Vagina (tissue), 2 donors: ENCODE measurements at regions not wholly inside any gene's neighbourhood (a gene's known extent, or its start where the extent isn't known, plus 50 kb on each side); places are given as distances from the start of the nearest gene placed in this dataset.

ENCODE experiments used
- DNase-seq, 2 donors: peaks; one replicate each; pipeline ENCODE4 v3.0.0-alpha.2; 2017; ENCODE audit errors: extremely low spot score in 2 of 2
- H3K27ac ChIP-seq: fragments of 200-600 bp; sonication (generic); one replicate; pipeline ENCODE4 v1.5.1; 2019
- H3K27me3 ChIP-seq: fragments of 200-600 bp; sonication (generic); one replicate; pipeline ENCODE4 v1.5.1; 2019
- H3K36me3 ChIP-seq, 2 donors: fragments of 200-600 bp; sonication (generic); one replicate each; pipeline ENCODE4 v1.5.1; 2017 to 2019
- H3K4me1 ChIP-seq: fragments of 200-600 bp; sonication (generic); one replicate; pipeline ENCODE4 v1.5.1; 2019
- H3K4me3 ChIP-seq, 2 donors: fragments of 200-600 bp; sonication (generic); 1 replicate in 1 of 2; 2 replicates in 1 of 2; pipeline ENCODE4 v1.5.1; 2016 to 2019
- H3K9me3 ChIP-seq: fragments of 200-600 bp; sonication (generic); one replicate; pipeline ENCODE4 v1.5.1; 2019
- POLR2A ChIP-seq, 2 donors: fragments of 450-650 bp; IDR thresholded peaks; one replicate each; pipeline ENCODE4 v1.6.1; 2017; ENCODE audit warnings: antibody characterized with exemption in 2 of 2, mild to moderate bottlenecking in 2 of 2, moderate library complexity in 2 of 2
- POLR2AphosphoS5 ChIP-seq, 2 donors: sonication (generic); formaldehyde crosslinking; IDR thresholded peaks; one replicate each; pipeline ENCODE4 v1.9.0; 2017; ENCODE audit warnings: antibody characterized with exemption in 2 of 2, mild to moderate bottlenecking in 2 of 2, low read depth in 1 of 2; ENCODE audit not compliant: insufficient read depth in 1 of 2
- intact Hi-C: fragments of 100-400 bp; cut with DNase I; formaldehyde crosslinking; loops from one replicate; pipeline ENCODE4 v1.15.1; 2023
- TF ChIP-seq, protein P1 (sequence below), 3 experiments: fragments of 450-650 bp in 2 of 3; fragments of 200-600 bp in 1 of 3; sonication (generic) in 1 of 3; IDR thresholded peaks; one replicate each; pipeline ENCODE4 v1.5.1; 2017 to 2019; ENCODE audit warnings: antibody characterized with exemption in 3 of 3, mild to moderate bottlenecking in 2 of 3, moderate library complexity in 2 of 3

DNA sequence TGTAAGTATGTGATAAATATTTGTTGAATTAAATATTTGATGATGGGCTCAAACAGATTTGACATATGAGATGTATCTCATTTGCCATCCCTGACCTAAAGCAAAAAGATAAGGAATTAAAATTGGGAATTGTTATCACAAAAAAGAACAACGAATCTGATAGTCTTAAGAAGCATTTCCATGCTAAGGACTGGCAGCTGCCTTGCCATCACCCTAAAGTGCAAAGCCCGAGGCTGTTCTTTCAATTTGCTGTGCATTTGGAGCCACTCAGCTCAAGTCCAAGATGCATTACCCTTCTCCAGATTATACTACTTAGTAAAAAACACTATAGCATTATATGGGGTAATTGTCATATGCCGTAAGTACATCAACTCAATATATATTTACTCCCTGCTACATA is 618.3 kb upstream of the CLINT1 start:
- H3K4me1 ChIP-seq, result peaks cover 2% of the 10 kb centered on the region
- DNase-seq, result no peak
- H3K27me3 ChIP-seq, result no peaks in the 10 kb centered on the region
- no peaks in the 10 kb centered on the region for H3K36me3 ChIP-seq
- H3K27ac ChIP-seq, result no peak overlapping the region
- H3K9me3 ChIP-seq, result no peaks in the 10 kb centered on the region
- no peak overlapping the region for H3K4me3 ChIP-seq
- TF ChIP-seq, protein P1, sequence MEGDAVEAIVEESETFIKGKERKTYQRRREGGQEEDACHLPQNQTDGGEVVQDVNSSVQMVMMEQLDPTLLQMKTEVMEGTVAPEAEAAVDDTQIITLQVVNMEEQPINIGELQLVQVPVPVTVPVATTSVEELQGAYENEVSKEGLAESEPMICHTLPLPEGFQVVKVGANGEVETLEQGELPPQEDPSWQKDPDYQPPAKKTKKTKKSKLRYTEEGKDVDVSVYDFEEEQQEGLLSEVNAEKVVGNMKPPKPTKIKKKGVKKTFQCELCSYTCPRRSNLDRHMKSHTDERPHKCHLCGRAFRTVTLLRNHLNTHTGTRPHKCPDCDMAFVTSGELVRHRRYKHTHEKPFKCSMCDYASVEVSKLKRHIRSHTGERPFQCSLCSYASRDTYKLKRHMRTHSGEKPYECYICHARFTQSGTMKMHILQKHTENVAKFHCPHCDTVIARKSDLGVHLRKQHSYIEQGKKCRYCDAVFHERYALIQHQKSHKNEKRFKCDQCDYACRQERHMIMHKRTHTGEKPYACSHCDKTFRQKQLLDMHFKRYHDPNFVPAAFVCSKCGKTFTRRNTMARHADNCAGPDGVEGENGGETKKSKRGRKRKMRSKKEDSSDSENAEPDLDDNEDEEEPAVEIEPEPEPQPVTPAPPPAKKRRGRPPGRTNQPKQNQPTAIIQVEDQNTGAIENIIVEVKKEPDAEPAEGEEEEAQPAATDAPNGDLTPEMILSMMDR (IDR thresholded peaks at IDR 0.05), result no peak
- TF ChIP-seq POLR2AphosphoS5 (IDR thresholded peaks at IDR 0.05; ENCODE audit: insufficient read depth in 1 of 2, low read depth in 1 of 2) (no peak), POLR2A (IDR thresholded peaks at IDR 0.05) (no peak)
- intact Hi-C loops, result no loop called here

DNA sequence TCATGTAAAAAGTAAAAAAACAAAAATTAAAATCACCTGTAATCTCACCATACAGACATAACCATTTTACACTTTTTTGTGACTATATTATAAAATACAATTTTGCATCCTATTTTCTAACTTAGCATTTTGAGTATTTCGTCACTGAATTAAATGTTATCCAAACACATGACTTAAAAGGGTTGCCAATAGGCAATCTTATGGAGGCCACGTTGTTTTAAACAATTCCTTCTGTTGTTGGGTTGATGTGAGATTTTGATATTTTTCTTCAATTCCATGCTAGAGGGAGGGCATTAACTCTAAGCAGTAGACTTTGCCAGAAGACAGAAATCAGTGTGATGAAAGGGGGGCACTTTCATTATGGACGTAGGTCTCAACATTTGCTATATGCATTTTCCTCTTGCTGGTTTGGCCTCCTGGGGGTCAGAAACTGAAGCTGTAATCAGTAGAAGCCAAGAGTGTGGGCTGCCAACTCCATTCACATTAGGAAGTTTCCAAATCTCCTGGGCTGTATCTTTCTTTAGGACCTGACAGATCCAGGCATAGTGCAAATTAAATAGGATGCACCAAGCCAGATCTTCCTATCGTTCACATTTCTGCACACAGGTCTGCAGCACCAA is 614.2 kb upstream of the CLINT1 start:
- DNase-seq, result no peak
- no peaks in the 10 kb centered on the region for H3K9me3 ChIP-seq
- no peaks in the 10 kb centered on the region for H3K4me1 ChIP-seq
- H3K36me3 ChIP-seq, result no peaks in the 10 kb centered on the region
- H3K27ac ChIP-seq, result no peak overlapping the region
- H3K27me3 ChIP-seq, result no peaks in the 10 kb centered on the region
- intact Hi-C loops, result no loop called here
- TF ChIP-seq POLR2A (IDR thresholded peaks at IDR 0.05), result no peak
- TF ChIP-seq, protein P1 (IDR thresholded peaks at IDR 0.05), result no peak
- no peak for TF ChIP-seq POLR2AphosphoS5 (IDR thresholded peaks at IDR 0.05; ENCODE audit: insufficient read depth in 1 of 2, low read depth in 1 of 2)
- H3K4me3 ChIP-seq, result no peak overlapping the region

DNA sequence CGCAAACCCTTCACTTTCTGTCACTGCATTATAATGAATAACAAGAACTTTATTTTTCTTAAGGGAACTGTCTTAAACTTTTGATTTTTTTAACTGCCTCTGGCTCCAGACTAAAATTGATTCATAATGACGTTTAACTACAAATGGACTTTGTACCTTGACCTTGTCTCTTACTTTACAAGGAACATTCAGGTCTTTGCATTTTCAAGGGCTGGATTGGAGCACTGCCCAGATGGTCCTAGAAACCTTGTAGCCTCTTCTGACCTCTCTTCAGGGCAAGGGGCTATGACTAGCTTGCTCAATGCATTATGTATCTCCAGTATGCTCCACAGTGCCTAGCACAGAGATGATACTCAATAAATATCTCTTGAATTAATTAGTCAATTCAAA is 612.6 kb upstream of the CLINT1 start:
- no peak overlapping the region for H3K4me3 ChIP-seq
- no peaks in the 10 kb centered on the region for H3K9me3 ChIP-seq
- H3K4me1 ChIP-seq, result no peaks in the 10 kb centered on the region
- TF ChIP-seq, protein P1 (IDR thresholded peaks at IDR 0.05), result no peak
- no peaks in the 10 kb centered on the region for H3K27me3 ChIP-seq
- intact Hi-C loops, result no loop called here
- H3K27ac ChIP-seq, result no peak overlapping the region
- DNase-seq, result no peak
- no peaks in the 10 kb centered on the region for H3K36me3 ChIP-seq

DNA sequence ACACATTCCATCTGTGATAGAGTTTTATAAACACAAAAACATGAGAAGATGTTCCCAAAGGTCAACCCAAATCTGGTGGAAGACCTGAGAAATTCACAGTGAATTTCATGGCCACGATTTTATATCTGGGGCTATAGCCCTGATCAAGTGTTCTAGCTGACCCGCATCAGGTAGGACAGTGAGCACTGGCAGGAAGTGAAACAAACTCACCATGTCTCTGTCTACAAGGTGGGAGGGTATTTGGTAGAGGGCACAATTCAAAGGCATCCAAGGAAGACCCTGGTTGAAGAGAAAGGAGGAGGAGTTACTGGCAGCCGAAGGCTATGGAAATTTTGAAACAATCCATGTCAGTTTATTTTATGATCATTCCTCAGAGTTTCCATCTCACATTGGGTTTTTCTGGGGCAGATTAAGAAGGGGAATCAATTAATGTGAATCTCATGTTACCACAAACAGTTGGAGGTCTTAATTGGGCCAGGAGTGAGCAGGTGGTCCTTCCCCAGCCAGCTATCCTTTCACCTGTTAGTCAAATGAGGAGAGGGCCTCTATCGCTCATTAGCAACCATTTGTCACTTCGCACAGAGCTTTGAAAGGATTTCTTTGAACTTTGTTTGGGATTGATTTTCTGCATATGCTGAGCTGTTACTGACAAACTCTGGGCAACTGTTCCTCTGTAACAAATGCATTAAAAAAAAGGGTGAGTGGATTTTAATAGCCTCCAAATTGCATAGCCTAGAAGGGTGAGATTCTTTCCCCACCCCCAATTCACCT is 612.0 kb upstream of the CLINT1 start:
- H3K4me1 ChIP-seq, result no peaks in the 10 kb centered on the region
- TF ChIP-seq POLR2A (IDR thresholded peaks at IDR 0.05), result no peak
- TF ChIP-seq POLR2AphosphoS5 (IDR thresholded peaks at IDR 0.05; ENCODE audit: insufficient read depth in 1 of 2, low read depth in 1 of 2), result no peak
- TF ChIP-seq, protein P1 (IDR thresholded peaks at IDR 0.05), result no peak
- intact Hi-C loops, result no loop called here
- no peak overlapping the region for H3K27ac ChIP-seq
- DNase-seq, result no peak
- no peaks in the 10 kb centered on the region for H3K9me3 ChIP-seq
- H3K27me3 ChIP-seq, result no peaks in the 10 kb centered on the region
- H3K36me3 ChIP-seq, result no peaks in the 10 kb centered on the region
- H3K4me3 ChIP-seq, result no peak overlapping the region

DNA sequence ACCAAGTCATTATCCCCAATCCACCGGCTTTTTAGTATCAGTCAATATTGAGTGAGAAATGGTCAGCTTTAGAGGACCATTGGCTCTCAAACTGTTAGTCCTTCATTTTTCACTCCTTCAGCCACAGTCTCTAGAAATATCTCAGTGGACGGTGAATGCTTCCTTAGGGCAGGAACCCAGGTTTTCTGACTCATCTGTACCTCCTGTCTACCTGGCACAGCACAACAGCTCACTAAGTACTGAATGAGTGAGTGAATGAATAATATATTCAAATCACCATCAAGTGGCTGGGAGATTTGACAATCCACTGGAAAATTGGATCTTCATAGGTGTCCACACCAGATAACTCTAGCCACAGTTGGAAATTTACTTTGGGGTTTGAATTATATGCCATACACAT is 609.5 kb upstream of the CLINT1 start:
- Histone ChIP-seq H3K27me3 (no peaks in the 10 kb centered on the region), H3K36me3 (no peaks in the 10 kb centered on the region), H3K27ac (no peak overlapping the region), H3K4me3 (no peak overlapping the region), H3K9me3 (no peaks in the 10 kb centered on the region), H3K4me1 (no peaks in the 10 kb centered on the region)
- intact Hi-C loops, result no loop called here
- no peak for DNase-seq
- TF ChIP-seq POLR2AphosphoS5 (IDR thresholded peaks at IDR 0.05; ENCODE audit: insufficient read depth in 1 of 2, low read depth in 1 of 2), result no peak
- no peak for TF ChIP-seq POLR2A (IDR thresholded peaks at IDR 0.05)
- TF ChIP-seq, protein P1 (IDR thresholded peaks at IDR 0.05), result no peak
